ENCODE measurements at regions not wholly inside any gene's neighbourhood (a gene's known extent, or its start where the extent isn't known, plus 50 kb on each side); places are given as distances from the start of the nearest gene placed in this dataset.

GRCh38 chr1:99069146-99069545 is 64.5 kb upstream of the PLPPR5 start:
- TF ChIP-seq, protein P1, sequence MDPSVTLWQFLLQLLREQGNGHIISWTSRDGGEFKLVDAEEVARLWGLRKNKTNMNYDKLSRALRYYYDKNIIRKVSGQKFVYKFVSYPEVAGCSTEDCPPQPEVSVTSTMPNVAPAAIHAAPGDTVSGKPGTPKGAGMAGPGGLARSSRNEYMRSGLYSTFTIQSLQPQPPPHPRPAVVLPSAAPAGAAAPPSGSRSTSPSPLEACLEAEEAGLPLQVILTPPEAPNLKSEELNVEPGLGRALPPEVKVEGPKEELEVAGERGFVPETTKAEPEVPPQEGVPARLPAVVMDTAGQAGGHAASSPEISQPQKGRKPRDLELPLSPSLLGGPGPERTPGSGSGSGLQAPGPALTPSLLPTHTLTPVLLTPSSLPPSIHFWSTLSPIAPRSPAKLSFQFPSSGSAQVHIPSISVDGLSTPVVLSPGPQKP (IDR thresholded peaks at IDR 0.05; ENCODE audit: low read depth, low read length), result no peak
- TF ChIP-seq, protein P2, sequence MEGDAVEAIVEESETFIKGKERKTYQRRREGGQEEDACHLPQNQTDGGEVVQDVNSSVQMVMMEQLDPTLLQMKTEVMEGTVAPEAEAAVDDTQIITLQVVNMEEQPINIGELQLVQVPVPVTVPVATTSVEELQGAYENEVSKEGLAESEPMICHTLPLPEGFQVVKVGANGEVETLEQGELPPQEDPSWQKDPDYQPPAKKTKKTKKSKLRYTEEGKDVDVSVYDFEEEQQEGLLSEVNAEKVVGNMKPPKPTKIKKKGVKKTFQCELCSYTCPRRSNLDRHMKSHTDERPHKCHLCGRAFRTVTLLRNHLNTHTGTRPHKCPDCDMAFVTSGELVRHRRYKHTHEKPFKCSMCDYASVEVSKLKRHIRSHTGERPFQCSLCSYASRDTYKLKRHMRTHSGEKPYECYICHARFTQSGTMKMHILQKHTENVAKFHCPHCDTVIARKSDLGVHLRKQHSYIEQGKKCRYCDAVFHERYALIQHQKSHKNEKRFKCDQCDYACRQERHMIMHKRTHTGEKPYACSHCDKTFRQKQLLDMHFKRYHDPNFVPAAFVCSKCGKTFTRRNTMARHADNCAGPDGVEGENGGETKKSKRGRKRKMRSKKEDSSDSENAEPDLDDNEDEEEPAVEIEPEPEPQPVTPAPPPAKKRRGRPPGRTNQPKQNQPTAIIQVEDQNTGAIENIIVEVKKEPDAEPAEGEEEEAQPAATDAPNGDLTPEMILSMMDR (IDR thresholded peaks at IDR 0.05), result no peak
- no peak for TF ChIP-seq CBX2 (IDR thresholded peaks at IDR 0.05; ENCODE audit: borderline replicate concordance, low read depth)
- TF ChIP-seq, protein P3, sequence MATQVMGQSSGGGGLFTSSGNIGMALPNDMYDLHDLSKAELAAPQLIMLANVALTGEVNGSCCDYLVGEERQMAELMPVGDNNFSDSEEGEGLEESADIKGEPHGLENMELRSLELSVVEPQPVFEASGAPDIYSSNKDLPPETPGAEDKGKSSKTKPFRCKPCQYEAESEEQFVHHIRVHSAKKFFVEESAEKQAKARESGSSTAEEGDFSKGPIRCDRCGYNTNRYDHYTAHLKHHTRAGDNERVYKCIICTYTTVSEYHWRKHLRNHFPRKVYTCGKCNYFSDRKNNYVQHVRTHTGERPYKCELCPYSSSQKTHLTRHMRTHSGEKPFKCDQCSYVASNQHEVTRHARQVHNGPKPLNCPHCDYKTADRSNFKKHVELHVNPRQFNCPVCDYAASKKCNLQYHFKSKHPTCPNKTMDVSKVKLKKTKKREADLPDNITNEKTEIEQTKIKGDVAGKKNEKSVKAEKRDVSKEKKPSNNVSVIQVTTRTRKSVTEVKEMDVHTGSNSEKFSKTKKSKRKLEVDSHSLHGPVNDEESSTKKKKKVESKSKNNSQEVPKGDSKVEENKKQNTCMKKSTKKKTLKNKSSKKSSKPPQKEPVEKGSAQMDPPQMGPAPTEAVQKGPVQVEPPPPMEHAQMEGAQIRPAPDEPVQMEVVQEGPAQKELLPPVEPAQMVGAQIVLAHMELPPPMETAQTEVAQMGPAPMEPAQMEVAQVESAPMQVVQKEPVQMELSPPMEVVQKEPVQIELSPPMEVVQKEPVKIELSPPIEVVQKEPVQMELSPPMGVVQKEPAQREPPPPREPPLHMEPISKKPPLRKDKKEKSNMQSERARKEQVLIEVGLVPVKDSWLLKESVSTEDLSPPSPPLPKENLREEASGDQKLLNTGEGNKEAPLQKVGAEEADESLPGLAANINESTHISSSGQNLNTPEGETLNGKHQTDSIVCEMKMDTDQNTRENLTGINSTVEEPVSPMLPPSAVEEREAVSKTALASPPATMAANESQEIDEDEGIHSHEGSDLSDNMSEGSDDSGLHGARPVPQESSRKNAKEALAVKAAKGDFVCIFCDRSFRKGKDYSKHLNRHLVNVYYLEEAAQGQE (IDR thresholded peaks at IDR 0.05), result no peak
- TF ChIP-seq, protein P4, sequence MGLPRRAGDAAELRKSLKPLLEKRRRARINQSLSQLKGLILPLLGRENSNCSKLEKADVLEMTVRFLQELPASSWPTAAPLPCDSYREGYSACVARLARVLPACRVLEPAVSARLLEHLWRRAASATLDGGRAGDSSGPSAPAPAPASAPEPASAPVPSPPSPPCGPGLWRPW (IDR thresholded peaks at IDR 0.05), result no peak
- TF ChIP-seq RCOR1 (IDR thresholded peaks at IDR 0.05; ENCODE audit: low read depth, low read length), result no peak
- no peak for TF ChIP-seq POLR2A (IDR thresholded peaks at IDR 0.05; ENCODE audit: low read length)
- TF ChIP-seq SMC3 (IDR thresholded peaks at IDR 0.05), result no peak
- TF ChIP-seq, protein P5, sequence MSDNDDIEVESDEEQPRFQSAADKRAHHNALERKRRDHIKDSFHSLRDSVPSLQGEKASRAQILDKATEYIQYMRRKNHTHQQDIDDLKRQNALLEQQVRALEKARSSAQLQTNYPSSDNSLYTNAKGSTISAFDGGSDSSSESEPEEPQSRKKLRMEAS (IDR thresholded peaks at IDR 0.05), result no peak
- no peak for TF ChIP-seq RFX5 (IDR thresholded peaks at IDR 0.05)
- TF ChIP-seq ZNF302 (CRISPR knock-in tag; IDR thresholded peaks at IDR 0.05), result no peak
- no peak for TF ChIP-seq HOXA7 (CRISPR knock-in tag; IDR thresholded peaks at IDR 0.05)
- TF ChIP-seq MYC (IDR thresholded peaks at IDR 0.05; ENCODE audit: borderline replicate concordance, low read length), result no peak

Data from A549 (cell line).